NOMO-1 (cell line): ENCODE measurements at regions not wholly inside any gene's neighbourhood (a gene's known extent, or its start where the extent isn't known, plus 50 kb on each side); places are given as distances from the start of the nearest gene placed in this dataset.
"Not testable (repeated sequence)": the region's sequence is repeated elsewhere in the genome, so short reads cannot be mapped to it uniquely, and the experiment has no call there.

Experiments
- DNase-seq, 2 experiments: peaks; one replicate each; lab custom pipeline; 2025; ENCODE audit not compliant: unreplicated experiment in 2 of 2; lab: John Stamatoyannopoulos, UW

DNA sequence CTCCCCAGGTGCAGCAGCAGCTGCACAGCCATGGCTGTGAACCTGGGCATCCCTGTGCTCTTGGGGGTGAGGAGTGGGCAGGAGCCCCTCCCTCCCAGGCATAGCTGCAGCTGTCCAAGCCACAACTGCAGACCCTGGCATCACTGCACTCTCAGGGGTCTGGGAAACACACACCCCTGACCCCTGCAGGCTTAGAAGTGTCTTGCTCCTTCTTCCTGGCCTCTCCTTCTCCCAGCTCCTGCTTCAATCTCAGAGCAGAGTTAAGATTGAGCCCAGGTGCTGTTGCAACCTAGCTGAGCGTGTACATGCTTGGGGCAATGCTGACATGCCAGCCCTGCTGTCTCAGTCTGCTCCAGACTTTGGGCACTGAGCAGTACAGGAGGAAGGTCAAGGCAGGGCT lies 833.6 kb downstream of the FLRT2 start:
- DNase-seq: no peak

DNA sequence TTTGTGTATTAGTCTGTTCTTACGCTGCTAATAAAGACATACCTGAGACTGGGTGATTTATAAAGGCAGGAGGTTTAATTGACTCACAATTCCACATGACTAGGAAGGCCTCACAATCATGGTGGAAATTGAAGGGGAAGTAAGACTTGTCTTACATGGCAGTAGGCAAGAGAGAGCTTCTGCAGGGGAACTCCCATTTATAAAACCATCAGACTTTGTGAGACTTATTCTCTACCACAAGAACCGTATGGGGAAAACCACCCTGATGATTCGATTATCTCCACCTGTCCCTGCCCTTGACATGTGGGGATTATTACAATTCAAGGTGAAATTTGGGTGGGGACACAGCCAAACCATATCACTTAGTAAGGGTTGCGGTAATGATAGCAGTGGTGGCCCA lies 833.1 kb downstream of the FLRT2 start:
- DNase-seq: no peak

DNA sequence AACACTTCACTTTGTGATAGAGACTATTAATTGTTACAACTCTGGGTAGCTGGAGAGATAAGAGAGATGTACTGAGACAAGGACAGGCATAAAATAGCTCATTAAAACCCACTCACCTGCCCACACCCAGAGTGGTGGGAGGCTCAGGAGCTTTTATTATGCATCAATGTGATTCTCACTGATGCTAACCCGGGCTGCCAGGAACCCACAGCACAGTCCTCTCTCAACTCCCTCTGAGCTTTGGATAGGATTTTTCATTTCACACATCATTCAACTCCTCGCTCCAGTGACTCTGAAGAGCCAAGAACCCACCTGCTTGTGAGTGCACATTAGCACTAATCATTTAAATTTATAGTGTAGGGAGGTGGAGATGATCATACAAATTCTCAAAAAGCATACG lies 827.9 kb downstream of the FLRT2 start:
- DNase-seq: no peak

DNA sequence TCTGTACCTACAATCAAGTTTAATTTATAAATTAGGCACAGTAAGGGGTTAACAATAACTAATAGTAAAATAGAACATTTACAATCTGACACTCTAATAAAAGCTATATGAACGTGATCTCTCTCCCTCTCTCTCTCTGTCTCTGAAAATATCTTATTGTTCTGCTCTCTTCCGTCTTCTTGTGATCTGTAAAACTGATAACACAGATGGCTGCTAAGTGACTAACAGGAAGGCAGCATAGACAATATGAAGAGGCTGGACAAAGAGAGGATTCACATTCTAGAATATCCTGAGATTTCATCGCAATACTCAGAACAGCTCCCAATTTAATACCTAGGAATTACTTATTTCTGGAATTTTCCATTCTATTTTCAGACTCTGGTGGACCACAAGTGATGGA lies 827.2 kb downstream of the FLRT2 start:
- no peak for DNase-seq

DNA sequence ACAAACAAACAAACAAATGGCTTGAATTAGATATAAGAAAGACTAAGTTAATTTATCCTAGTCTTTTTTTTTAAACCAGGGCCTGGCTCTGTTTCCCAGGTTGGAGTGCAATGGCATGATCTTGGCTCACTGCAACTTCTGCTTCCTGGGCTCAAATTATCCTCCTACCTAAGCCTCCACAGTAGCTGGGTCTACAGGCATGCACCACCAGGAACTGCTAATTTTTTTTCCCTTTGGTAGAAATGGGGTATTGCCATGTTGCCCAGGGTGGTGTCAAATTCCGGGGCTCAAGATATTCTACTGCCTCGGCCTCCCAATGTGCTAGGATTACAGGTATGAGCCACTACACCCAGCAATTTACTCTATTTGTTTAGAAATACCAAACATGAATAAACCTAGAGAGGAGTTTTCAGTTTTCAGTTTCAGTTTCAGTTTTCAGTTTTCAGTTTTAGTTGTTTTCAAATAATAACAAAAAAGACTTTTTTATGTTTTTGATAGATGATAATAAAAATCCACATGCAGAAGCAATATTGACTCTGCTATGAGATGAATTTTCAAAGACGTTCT lies 817.0 kb downstream of the FLRT2 start:
- DNase-seq: no peak

DNA sequence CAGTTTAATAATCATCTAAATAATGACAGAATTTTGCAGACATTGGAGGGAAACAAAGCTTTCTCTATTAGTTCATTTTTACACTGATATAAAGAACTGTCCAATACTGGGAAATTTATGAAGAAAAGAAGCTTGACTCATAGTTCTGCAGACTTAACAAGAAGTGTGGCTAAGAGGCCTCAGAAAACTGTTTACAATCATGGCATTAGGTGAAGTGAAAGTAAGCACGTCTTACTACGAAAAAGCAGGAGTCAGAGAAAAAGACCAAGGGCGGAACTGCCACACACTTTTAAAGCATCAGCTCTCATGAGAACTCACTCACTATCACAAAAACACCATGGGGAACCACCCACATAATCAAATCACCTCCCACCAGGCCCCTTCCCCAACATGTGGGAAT lies 804.4 kb downstream of the FLRT2 start:
- peak; percentile 11 to 57 for DNase-seq

DNA sequence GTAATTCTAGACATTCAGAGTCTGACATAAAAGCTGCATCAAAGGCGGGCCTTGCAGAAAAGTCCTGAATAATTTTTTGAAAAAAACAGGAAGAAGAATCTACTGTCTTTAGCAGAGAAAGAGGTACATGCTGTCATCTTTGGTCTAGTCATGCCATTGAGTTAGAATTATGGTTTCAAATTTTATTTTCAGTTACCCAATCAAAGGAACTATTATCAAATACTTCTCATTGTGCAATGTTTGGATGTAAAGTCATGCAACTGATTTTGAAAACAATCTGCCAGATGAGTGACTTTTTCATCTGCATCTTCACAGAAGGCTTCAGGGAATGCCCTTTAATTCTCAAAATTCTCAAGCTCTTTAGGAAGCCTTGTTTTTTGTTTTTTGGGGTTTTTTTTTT lies 803.5 kb downstream of the FLRT2 start:
- peak; percentile 10 to 66 for DNase-seq

DNA sequence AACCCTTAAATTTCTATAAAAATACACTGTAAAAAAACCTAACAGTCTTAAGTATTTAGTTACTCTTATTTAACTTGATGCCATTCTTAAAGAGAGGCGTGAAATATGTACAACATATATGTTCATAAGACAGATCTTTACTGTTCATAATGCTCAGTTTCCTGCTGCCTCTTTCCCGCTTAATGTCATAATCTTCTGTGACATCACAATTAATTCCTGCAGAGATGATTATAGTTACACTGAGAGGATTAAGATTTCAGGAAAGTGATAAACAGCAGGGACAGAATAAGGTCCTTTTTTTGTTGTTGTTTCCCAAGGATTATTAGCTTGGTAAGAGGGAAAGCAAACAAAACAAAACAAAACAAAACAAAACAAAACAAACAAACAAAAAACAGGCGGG lies 801.4 kb downstream of the FLRT2 start:
- DNase-seq: no peak

DNA sequence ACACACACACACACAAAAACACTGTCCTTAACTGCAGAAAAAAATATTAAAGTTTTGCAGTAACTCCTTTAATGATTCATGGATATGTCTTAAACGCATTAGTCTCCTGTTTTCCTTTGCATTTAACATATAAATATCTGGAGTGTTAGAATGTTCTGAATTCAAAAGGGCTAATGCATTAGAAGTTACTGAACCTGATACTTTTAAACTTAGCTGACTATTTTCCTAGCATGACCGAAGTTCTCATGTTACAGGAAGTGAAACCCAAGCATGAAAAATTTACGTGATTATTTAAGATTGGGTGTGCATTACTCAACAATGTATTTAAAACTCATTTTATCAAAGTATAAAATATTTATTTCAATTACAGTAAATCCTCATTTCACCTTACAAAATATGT lies 791.2 kb downstream of the FLRT2 start:
- DNase-seq: peak in 1 of 2 experiments; percentile 28

DNA sequence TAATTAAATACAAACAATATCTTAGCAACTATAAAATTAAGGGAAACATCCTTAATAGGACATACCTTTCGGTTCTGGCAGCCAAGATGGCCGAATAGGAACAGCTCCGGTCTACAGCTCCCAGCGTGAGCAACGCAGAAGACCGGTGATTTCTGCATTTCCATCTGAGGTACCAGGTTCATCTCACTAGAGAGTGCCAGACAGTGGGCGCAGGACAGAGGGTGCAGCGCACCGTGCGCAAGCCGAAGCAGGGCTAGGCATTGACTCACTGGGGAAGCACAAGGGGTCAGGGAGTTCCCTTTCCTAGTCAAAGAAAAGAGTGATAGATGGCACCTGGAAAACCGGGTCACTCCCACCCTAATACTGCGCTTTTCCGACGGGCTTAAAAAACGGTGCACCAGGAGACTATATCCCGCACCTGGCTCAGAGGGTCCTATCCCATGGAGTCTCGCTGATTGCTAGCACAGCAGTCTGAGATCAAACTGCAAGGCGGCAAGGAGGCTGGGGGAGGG lies 782.3 kb downstream of the FLRT2 start:
- DNase-seq: not testable (repeated sequence)

DNA sequence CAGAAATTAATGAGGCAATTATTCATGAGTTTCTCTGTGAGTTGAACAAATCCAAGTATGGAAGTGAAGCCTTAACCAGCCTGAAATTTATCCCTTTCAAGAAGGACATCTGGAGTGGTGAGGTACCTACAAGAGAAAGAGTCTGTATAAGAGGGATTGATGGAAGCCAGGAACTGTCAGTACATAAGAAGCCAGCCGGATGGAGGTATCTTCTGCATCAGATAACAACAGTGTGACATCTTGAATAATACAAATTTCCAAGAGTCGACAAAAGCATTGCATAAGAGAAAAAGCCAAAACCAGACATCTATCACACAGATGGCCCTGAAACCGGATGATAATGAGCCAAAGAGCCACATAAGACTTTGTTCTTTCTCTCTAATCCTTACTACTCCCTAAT lies 781.2 kb downstream of the FLRT2 start:
- DNase-seq: no peak

DNA sequence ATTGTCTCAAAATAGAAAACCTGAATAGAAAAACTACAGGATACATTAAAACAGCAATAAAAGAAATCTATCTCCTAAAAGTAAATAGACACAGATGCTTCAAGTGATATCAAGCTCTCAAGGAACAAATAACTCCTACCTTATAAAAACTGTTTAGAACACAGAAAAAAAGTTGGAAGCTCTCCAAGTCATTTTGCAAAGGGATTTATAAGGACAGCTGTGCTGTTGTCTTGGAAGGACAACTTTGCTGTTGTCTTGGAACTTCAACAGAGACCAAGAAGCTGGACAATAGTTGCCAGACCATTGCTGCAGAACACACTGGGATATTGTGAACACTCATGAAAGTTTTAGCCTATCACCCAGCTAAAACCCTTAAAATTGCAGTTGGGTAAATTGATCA lies 780.7 kb downstream of the FLRT2 start:
- no peak for DNase-seq

DNA sequence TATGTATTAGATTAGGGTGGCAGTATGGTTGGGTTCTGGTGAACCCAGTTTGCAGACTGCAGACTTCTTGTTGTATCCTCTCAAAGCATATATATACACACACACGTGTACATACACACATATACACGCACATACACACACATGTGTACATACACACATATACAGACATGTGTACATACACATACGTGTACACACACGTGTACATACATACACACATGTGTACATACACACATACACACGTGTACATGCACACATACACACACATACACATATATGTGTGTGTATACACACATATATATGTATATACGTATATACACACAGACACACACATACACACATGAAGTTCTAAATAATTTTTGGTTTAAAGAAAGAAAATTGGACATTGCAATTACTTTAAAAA lies 780.2 kb downstream of the FLRT2 start:
- no peak for DNase-seq

DNA sequence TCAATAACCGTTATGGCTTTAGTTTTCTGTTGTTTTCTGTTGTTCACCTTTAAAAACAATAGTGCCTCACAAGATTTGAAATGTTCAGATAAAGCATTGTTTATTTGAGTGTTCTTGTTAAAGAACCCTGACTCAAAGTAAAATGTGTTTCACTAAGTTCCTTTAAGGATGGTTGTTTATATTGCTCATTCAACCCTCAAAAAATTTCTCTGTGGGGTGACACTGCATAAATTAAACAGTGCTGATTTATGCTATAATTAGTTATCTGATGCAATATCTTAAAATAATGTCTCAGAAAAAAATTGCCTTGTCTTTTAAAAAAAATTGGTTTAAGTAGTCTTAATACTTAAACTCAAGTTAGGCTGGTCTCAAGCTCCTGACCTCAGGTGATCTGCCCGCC lies 775.1 kb downstream of the FLRT2 start:
- DNase-seq: no peak

DNA sequence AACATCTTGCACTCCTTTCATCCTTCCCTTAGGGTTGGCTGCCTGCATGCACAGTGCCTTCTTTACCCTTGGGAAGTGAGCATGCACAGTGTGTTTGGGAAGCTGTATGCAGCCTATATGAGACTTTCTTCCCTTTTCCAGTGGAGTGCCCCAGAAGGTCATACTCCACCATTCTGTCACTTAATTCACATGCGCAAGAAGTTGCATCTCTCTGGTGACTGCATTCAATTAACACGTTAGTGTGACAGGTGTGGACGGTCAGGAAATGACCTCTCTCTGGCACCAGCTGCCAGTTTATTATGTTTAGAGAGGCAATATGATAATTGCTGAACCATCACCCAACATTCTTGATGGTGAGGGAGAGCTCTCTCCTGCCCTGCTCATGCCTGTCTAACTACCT lies 770.0 kb downstream of the FLRT2 start:
- no peak for DNase-seq

DNA sequence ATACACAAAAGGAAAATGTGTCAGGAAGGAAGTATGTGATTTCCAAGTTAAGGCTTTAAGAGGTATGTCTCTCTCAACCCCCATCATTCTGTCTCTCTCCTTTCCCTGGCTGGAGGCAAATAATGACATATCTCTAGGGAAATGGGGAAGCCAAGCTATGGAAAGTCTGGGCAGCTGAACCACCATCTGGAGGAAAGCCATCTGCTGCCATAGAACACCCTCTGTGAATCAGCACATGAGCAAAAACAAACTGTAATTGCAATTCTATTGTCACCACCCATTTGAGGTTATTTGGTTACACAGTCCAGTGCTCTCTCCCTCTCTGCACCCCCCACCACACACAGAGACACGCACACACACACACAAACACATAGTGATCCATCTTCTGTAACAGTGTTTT lies 766.2 kb downstream of the FLRT2 start:
- no peak for DNase-seq

DNA sequence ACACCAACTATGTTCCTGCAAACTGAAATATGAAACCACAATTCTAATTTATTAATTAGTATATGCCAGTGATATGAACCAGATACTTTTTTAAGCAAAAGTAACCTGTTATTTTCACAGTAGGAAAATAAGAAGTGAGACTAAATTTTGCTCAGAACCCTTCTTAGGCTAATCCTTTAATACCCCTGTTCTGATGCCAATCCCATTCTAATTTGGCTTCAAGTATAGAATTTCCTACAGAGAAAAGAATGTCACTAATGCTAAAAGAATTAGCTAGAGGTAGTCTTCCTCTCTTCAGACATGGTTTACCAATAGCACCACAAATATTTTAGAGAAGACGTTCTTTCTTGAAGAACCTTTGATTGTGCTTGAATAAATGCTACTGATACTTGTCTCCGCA lies 758.4 kb downstream of the FLRT2 start:
- no peak for DNase-seq

DNA sequence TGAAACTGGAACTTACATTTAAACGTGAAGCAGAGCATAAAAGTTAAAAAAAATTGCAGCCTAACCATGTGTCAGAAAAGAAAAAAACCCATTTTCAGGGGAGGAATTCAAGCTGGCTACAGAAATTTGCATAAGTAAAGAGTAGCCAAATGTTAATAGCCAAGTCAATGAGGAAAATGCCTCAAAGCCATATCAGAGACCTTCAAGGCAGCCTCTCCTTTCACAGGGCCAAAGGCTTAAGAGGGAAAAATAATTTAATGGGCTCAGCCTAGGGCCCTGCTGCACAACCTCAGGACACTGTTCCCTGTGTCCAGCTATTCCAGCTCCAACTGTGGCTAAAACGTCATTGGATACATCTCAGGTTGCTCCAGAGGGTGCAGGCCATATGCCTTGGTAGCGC lies 749.5 kb downstream of the FLRT2 start:
- DNase-seq: no peak

DNA sequence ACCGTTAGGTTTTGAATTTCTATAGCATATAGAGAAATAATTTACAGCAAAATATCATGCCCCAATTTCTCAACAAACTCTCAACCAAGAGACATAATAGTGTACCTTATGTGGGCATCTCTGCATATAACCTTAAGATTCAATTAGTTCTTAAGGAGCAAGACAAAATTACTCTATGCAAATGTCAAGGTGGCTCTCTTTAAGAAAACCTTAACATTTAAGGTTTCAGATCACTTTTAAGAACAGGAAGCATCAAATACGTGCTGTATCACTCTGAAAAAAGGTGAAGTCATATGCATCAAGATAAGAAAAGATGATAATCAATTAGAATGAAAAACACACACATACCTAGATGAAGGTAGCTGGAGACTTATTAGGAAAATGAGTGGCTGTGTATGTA lies 728.0 kb downstream of the FLRT2 start:
- no peak for DNase-seq

DNA sequence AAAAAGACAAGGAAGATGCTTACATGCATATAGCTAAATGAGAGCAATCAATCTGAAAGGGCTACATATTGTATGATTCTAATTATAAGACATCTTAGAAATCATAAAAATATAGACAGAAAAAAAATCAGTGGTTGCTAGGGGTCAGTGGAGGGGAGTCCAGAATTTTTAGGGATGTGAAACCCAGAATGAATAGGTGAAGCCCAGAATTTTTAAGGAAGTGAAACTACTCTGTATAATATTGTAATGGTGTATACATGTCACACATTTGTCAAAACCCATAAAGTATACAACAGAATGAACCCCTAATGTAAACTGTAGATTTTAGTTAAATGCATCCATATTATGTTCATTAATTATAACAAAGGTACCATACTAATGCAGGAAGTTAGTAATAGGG lies 713.2 kb downstream of the FLRT2 start:
- peak; percentile 70 to 79 for DNase-seq

DNA sequence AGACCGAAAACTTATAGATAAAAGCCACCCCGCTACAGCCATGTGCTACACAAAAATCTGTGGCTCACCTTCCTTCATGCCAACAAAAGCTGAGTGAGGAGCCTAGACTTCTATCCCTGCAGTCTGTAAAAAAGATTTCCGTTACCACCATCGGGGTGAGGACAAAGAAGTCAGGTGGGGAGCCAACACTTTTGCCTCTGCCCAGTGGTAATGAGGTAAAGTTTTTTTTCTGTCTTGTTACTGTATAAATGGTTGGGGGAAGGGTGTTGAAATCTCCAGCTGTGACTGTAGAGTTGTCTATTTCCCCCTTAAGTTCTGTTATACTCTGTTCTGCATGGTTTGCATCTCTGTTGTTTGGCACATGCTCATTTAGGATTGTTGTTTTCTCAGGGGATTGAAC lies 707.8 kb downstream of the FLRT2 start:
- no peak for DNase-seq

DNA sequence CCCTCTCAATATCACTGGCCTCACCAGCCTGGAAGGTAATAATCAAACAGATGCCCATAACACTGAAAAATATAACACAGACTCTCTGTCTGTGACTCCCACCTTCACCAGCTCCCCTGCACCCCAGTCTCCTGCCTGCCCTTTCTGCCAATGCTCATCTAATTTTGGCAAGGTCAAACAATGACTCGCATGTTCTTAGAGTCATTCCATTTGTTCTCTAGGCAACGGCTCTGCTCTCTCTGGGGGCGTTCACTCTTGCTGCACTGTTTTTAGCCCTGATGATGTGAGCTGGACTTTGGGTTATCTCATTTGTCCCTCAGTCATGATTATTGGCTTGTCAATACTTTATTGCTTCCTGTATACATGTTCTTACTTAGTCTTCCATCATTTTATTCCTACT lies 691.8 kb downstream of the FLRT2 start:
- DNase-seq: no peak

DNA sequence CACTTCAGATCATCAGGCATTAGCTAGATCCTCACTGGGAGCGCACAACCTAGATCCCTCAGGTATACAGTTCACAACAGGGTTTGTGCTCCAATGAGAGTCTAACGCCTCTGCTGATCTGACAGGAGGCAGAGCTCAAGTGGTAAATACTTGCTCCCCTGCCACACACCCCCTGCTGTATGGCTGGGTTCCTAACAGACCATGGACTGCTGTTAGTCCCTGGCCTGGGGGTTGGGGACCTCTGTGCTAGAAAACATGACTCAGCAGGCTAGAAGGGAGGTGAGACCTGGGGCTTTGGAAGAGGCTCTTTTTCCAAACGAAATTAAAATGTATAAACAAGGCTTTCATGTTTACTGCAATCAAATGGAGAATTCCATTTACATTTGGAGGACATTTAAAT lies 691.1 kb downstream of the FLRT2 start:
- DNase-seq: no peak
